Kidney epithelial cell (primary cell): ENCODE measurements at regions not wholly inside any gene's neighbourhood (a gene's known extent, or its start where the extent isn't known, plus 50 kb on each side); places are given as distances from the start of the nearest gene placed in this dataset.
"Not testable (repeated sequence)": the region's sequence is repeated elsewhere in the genome, so short reads cannot be mapped to it uniquely, and the experiment has no call there.

Experiments used
- DNase-seq: peaks from one replicate; pipeline ENCODE4 v3.0.0-alpha.2; 2010; ENCODE audit warnings: low read depth
- H3K27me3 ChIP-seq: 2 replicates; pipeline ENCODE4 v1.6.0; 2011; ENCODE audit warnings: low read length; ENCODE audit not compliant: control insufficient read depth, insufficient read depth
- H3K36me3 ChIP-seq: 2 replicates; pipeline ENCODE4 v1.5.1; 2011; ENCODE audit warnings: low read length; ENCODE audit not compliant: control insufficient read depth, insufficient read depth
- H3K4me3 ChIP-seq: 2 replicates; pipeline ENCODE4 v1.5.1; 2011; ENCODE audit warnings: low read depth, mild to moderate bottlenecking, control low read depth, low read length
- CTCF ChIP-seq: IDR thresholded peaks from 2 replicates; pipeline ENCODE4 v1.5.1; 2011; ENCODE audit warnings: mild to moderate bottlenecking, moderate library complexity, low read length, control low read depth, inconsistent platforms; ENCODE audit not compliant: insufficient read depth, poor library complexity, severe bottlenecking

GRCh38 chr18:2150566-2150965 lies 420.7 kb downstream of the METTL4 start:
- Histone ChIP-seq H3K27me3 (no peaks in the 10 kb centered on the region), H3K36me3 (no peaks in the 10 kb centered on the region), H3K4me3 (no peak overlapping the region)
- DNase-seq = no peak
- TF ChIP-seq CTCF = no peak

- no peak overlapping the region for H3K4me3 ChIP-seq
- TF ChIP-seq CTCF = no peak
- no peaks in the 10 kb centered on the region for H3K36me3 ChIP-seq
- DNase-seq = no peak
- no peaks in the 10 kb centered on the region for H3K27me3 ChIP-seq
Observed at GRCh38 chr18:2154278-2154677, 417.0 kb downstream of the METTL4 start.

GRCh38 chr18:2164644-2165550 lies 406.4 kb downstream of the METTL4 start:
- H3K4me3 ChIP-seq = no peak overlapping the region
- no peaks in the 10 kb centered on the region for H3K36me3 ChIP-seq
- no peak for TF ChIP-seq CTCF
- DNase-seq = no peak
- no peaks in the 10 kb centered on the region for H3K27me3 ChIP-seq

- not testable (repeated sequence) for DNase-seq, H3K4me3 ChIP-seq, H3K27me3 ChIP-seq, H3K36me3 ChIP-seq
Observed at GRCh38 chr18:2166876-2167275, 404.4 kb downstream of the METTL4 start.

GRCh38 chr18:2168022-2168421 lies 403.3 kb downstream of the METTL4 start:
- no peak for TF ChIP-seq CTCF
- H3K4me3 ChIP-seq = no peak overlapping the region
- no peaks in the 10 kb centered on the region for H3K27me3 ChIP-seq
- no peaks in the 10 kb centered on the region for H3K36me3 ChIP-seq
- no peak for DNase-seq

GRCh38 chr18:2169656-2170055 lies 401.6 kb downstream of the METTL4 start:
- DNase-seq = no peak

More at GRCh38 chr18:2169656-2170055, 401.6 kb downstream of the METTL4 start:
- no peak for TF ChIP-seq CTCF
- no peak overlapping the region for H3K4me3 ChIP-seq
- H3K27me3 ChIP-seq = no peaks in the 10 kb centered on the region
- no peaks in the 10 kb centered on the region for H3K36me3 ChIP-seq
